IMR-90 (cell line): ENCODE measurements at regions not wholly inside any gene's neighbourhood (a gene's known extent, or its start where the extent isn't known, plus 50 kb on each side); places are given as distances from the start of the nearest gene placed in this dataset.

Experiments used
- ATAC-seq: fragments of 200-7000 bp; cut with Tn5 transposase; 2 replicates; pipeline ENCODE4 v1.9.1; 2020; ENCODE audit warnings: low read depth, mild to moderate bottlenecking, moderate library complexity
- BruUV-seq: library from RNA; stranded (reverse); fragments of 400-500 nt; replicated peaks from 2 replicates; lab custom pipeline; 2021; lab: Mats Ljungman, UMichigan
- CTCF ChIA-PET: fragments of 300-600 bp; formaldehyde crosslinking; extraction: SDS; loops from one replicate; lab custom pipeline; 2021; ENCODE audit warnings: antibody characterized with exemption; lab: Yijun Ruan, JAX
- POLR2A ChIA-PET: fragments of 300-600 bp; sonication (Branson Sonifier 250); formaldehyde crosslinking; loops from one replicate; lab custom pipeline; 2022; ENCODE audit warnings: antibody characterized with exemption; ENCODE audit not compliant: unreplicated experiment; lab: Charles Lee
- DNase-seq: peaks from one replicate; pipeline ENCODE4 v3.0.0; 2013
- H2AFZ ChIP-seq: replicated peaks from 2 replicates; pipeline ENCODE3; 2013; ENCODE audit warnings: low read length, mild to moderate bottlenecking; ENCODE audit not compliant: poor library complexity
- H2AK5ac ChIP-seq: 2 replicates; pipeline ENCODE4 v1.6.1; 2013; ENCODE audit warnings: low read depth, low read length, inconsistent platforms
- H2AK9ac ChIP-seq: replicated peaks from 2 replicates; pipeline ENCODE3; 2013; ENCODE audit warnings: mild to moderate bottlenecking, low read depth, low read length, moderate library complexity; ENCODE audit not compliant: poor library complexity
- H2BK120ac ChIP-seq: 2 replicates; pipeline ENCODE4 v1.6.1; 2013; ENCODE audit warnings: low read depth, low read length, inconsistent platforms
- H2BK15ac ChIP-seq: 3 replicates; pipeline ENCODE4 v1.6.1; 2013; ENCODE audit warnings: low read depth, low read length, inconsistent platforms
- H2BK20ac ChIP-seq: 2 replicates; pipeline ENCODE4 v1.6.1; 2013; ENCODE audit warnings: low read depth, mild to moderate bottlenecking, inconsistent platforms, low read length, moderate library complexity
- H2BK5ac ChIP-seq: 2 replicates; pipeline ENCODE4 v1.6.1; 2013; ENCODE audit warnings: mild to moderate bottlenecking, low read depth, low read length, inconsistent platforms; ENCODE audit not compliant: poor library complexity, severe bottlenecking
- H3K14ac ChIP-seq: replicated peaks from 2 replicates; pipeline ENCODE4 v1.6.1; 2013; ENCODE audit warnings: low read depth, low read length, inconsistent platforms
- H3K18ac ChIP-seq: 2 replicates; pipeline ENCODE4 v1.6.1; 2013; ENCODE audit warnings: low read depth, low read length, control low read depth
- H3K23ac ChIP-seq: 2 replicates; pipeline ENCODE4 v1.6.1; 2013; ENCODE audit warnings: low read depth, low read length, inconsistent platforms
- H3K27ac ChIP-seq: 2 replicates; pipeline ENCODE4 v1.5.1; 2013; ENCODE audit warnings: mild to moderate bottlenecking, control low read depth, low read length; ENCODE audit not compliant: insufficient read depth
- H3K27me3 ChIP-seq: 2 replicates; pipeline ENCODE4 v1.6.1; 2013; ENCODE audit warnings: low read length; ENCODE audit not compliant: control insufficient read depth, insufficient read depth
- H3K36me3 ChIP-seq: 2 replicates; pipeline ENCODE4 v1.6.1; 2013; ENCODE audit warnings: low read length, mixed read lengths; ENCODE audit not compliant: control insufficient read depth, insufficient read depth
- H3K4ac ChIP-seq: 2 replicates; pipeline ENCODE4 v1.6.1; 2013; ENCODE audit warnings: low read depth, low read length, inconsistent platforms
- H3K4me1 ChIP-seq: 2 replicates; pipeline ENCODE4 v1.6.1; 2013; ENCODE audit warnings: low read length, mixed read lengths; ENCODE audit not compliant: control insufficient read depth, insufficient read depth
- H3K4me2 ChIP-seq: 2 replicates; pipeline ENCODE4 v1.6.1; 2013; ENCODE audit warnings: low read depth, mild to moderate bottlenecking, control low read depth, low read length, moderate library complexity
- H3K4me3 ChIP-seq: 2 replicates; pipeline ENCODE4 v1.5.1; 2013; ENCODE audit warnings: low read depth, mild to moderate bottlenecking, control low read depth, low read length, moderate library complexity; ENCODE audit not compliant: insufficient read depth
- H3K56ac ChIP-seq: 2 replicates; pipeline ENCODE4 v1.6.1; 2013; ENCODE audit warnings: low read length, inconsistent platforms; ENCODE audit not compliant: insufficient read depth; ENCODE audit errors: extremely low read depth
- H3K79me1 ChIP-seq, 2 experiments: 2 replicates each; pipeline ENCODE4 v1.6.1; 2013; ENCODE audit warnings: low read length in 2 of 2, inconsistent platforms in 1 of 2, low read depth in 1 of 2
- H3K9ac ChIP-seq: 2 replicates; pipeline ENCODE4 v1.6.1; 2013; ENCODE audit warnings: low read depth, low read length, control low read depth
- H3K9me1 ChIP-seq: 2 replicates; pipeline ENCODE4 v1.6.1; 2013; ENCODE audit warnings: low read length, inconsistent platforms; ENCODE audit not compliant: insufficient read depth
- H3K9me3 ChIP-seq: 2 replicates; pipeline ENCODE4 v1.6.1; 2013; ENCODE audit warnings: low read length; ENCODE audit not compliant: control insufficient read depth, insufficient read depth
- H4K20me1 ChIP-seq: 2 replicates; pipeline ENCODE4 v1.6.1; 2013; ENCODE audit warnings: low read length, inconsistent platforms; ENCODE audit not compliant: insufficient read depth
- H4K5ac ChIP-seq: 2 replicates; pipeline ENCODE4 v1.6.1; 2013; ENCODE audit warnings: mild to moderate bottlenecking, low read depth, low read length, control low read depth
- H4K8ac ChIP-seq, 2 experiments: 2 replicates each; pipeline ENCODE4 v1.6.1; 2013; ENCODE audit warnings: low read depth in 2 of 2, low read length in 2 of 2, control low read depth in 1 of 2, inconsistent platforms in 1 of 2
- H4K91ac ChIP-seq: 2 replicates; pipeline ENCODE4 v1.6.1; 2013; ENCODE audit warnings: low read depth, low read length, inconsistent platforms; ENCODE audit not compliant: insufficient read depth
- BHLHE40 ChIP-seq: fragments of 150-350 bp; IDR thresholded peaks from 2 replicates; pipeline ENCODE4 v1.6.1; 2016; ENCODE audit warnings: mild to moderate bottlenecking, low read depth, low read length
- CEBPB ChIP-seq: IDR thresholded peaks from 2 replicates; pipeline ENCODE4 v1.6.1; 2012; ENCODE audit warnings: low read depth, low read length, improper control_type of control experiment
- CHD1 ChIP-seq: IDR thresholded peaks from 2 replicates; pipeline ENCODE4 v1.6.1; 2012; ENCODE audit warnings: low read depth, low read length, improper control_type of control experiment
- CTCF ChIP-seq: conservative IDR thresholded peaks from 2 replicates; pipeline ENCODE4 v1.5.1; 2012; ENCODE audit warnings: mild to moderate bottlenecking, low read depth, low read length, improper control_type of control experiment
- ELK1 ChIP-seq: fragments of 150-350 bp; IDR thresholded peaks from 2 replicates; pipeline ENCODE4 v1.6.1; 2016; ENCODE audit warnings: low read depth, mild to moderate bottlenecking, low read length, moderate library complexity, borderline replicate concordance
- FOS ChIP-seq: fragments of 150-350 bp; IDR thresholded peaks from 2 replicates; pipeline ENCODE4 v1.6.1; 2016; ENCODE audit warnings: low read depth, low read length
- MAFK ChIP-seq: IDR thresholded peaks from 2 replicates; pipeline ENCODE4 v1.6.1; 2012; ENCODE audit warnings: low read depth, low read length, improper control_type of control experiment
- MAZ ChIP-seq: IDR thresholded peaks from 2 replicates; pipeline ENCODE4 v1.6.1; 2012; ENCODE audit warnings: low read depth, mild to moderate bottlenecking, low read length, improper control_type of control experiment, moderate library complexity, borderline replicate concordance
- MXI1 ChIP-seq: IDR thresholded peaks from 2 replicates; pipeline ENCODE4 v1.6.1; 2012; ENCODE audit warnings: low read depth, mild to moderate bottlenecking, low read length, moderate library complexity, borderline replicate concordance
- NFE2L2 ChIP-seq: fragments of 150-350 bp; IDR thresholded peaks from 2 replicates; pipeline ENCODE4 v1.6.1; 2016; ENCODE audit warnings: low read depth, mild to moderate bottlenecking, low read length
- POLR2A ChIP-seq: IDR thresholded peaks from 2 replicates; pipeline ENCODE4 v1.6.1; 2012; ENCODE audit warnings: mild to moderate bottlenecking, low read depth, low read length
- RAD21 ChIP-seq: IDR thresholded peaks from 2 replicates; pipeline ENCODE4 v1.6.1; 2012; ENCODE audit warnings: low read length, improper control_type of control experiment
- RCOR1 ChIP-seq: IDR thresholded peaks from 2 replicates; pipeline ENCODE4 v1.6.1; 2012; ENCODE audit warnings: mild to moderate bottlenecking, low read length, improper control_type of control experiment; ENCODE audit not compliant: insufficient replicate concordance
- RFX5 ChIP-seq: IDR thresholded peaks from 2 replicates; pipeline ENCODE4 v1.8.0; 2012; ENCODE audit warnings: low read depth, mild to moderate bottlenecking, low read length, moderate library complexity
- SMC3 ChIP-seq: fragments of 150-350 bp; IDR thresholded peaks from 2 replicates; pipeline ENCODE4 v1.6.1; 2016; ENCODE audit warnings: low read depth, mild to moderate bottlenecking, antibody characterized with exemption, low read length, moderate library complexity
- USF2 ChIP-seq: fragments of 150-350 bp; IDR thresholded peaks from 2 replicates; pipeline ENCODE4 v1.6.1; 2017; ENCODE audit warnings: mild to moderate bottlenecking, antibody characterized with exemption, low read length, low read depth
- WGBS, 2 experiments: methylation state at CpG; one replicate each; pipeline versions ENCODE4 v1.1.5 to v1.1.7; 2013; ENCODE audit warnings: missing lambda C conversion rate in 2 of 2; ENCODE audit not compliant: insufficient read length in 1 of 2; ENCODE audit errors: extremely low coverage in 2 of 2; 5-methylcytosine and 5-hydroxymethylcytosine counted together
- dilution Hi-C: fragments of 300-500 bp; cut with HindIII; formaldehyde crosslinking; loops from one replicate; pipeline ENCODE4 v1.14.3; 2018; ENCODE audit warnings: low sequenced_read_pairs; ENCODE audit not compliant: unreplicated experiment
- in situ Hi-C: fragments of 300-500 bp; cut with MboI; formaldehyde crosslinking; loops from 3 replicates; pipeline ENCODE4 v1.14.3; 2019; ENCODE audit warnings: low sequenced_read_pairs, inconsistent platforms, mixed read lengths
- intact Hi-C: fragments of 100-400 bp; cut with micrococcal nuclease; formaldehyde crosslinking; loops from 2 replicates; pipeline ENCODE4 v1.10.0; 2022

GRCh38 chr1:238552271-238552670 lies 661.5 kb upstream of the ZP4 start:
- Histone ChIP-seq H2BK20ac (no peak overlapping the region), H3K9ac (no peak overlapping the region), H2AK5ac (no peak overlapping the region), H3K18ac (no peak overlapping the region), H3K9me3 (no peaks in the 10 kb centered on the region), H3K56ac (no peak overlapping the region), H2BK15ac (no peak overlapping the region), H3K27me3 (no peaks in the 10 kb centered on the region), H3K14ac (no peak overlapping the region), H3K4me1 (no peaks in the 10 kb centered on the region), H3K79me1 (no peaks in the 10 kb centered on the region), H4K5ac (no peak overlapping the region), H2BK120ac (no peak overlapping the region), H2AFZ (no peak overlapping the region), H4K20me1 (no peaks in the 10 kb centered on the region), H3K36me3 (no peaks in the 10 kb centered on the region), H3K27ac (no peak overlapping the region), H3K4me2 (no peak overlapping the region), H2BK5ac (no peak overlapping the region), H3K9me1 (no peaks in the 10 kb centered on the region), H2AK9ac (no peak overlapping the region), H3K23ac (no peak overlapping the region), H4K8ac (no peak overlapping the region), H4K91ac (no peak overlapping the region), H3K4me3 (no peak overlapping the region), H3K4ac (no peak overlapping the region)
- CTCF ChIA-PET, result no interaction called here
- intact Hi-C loops, result no loop called here
- POLR2A ChIA-PET, result no interaction called here
- ATAC-seq, result no peak
- in situ Hi-C loops, result no loop called here
- DNase-seq, result no peak
- no TSS peak for BruUV-seq
- 73% methylated on average over 2 of the region's 8 CpGs; no CpG with 5 or more reads in 1 of the 2 experiments for WGBS, 2 experiments
- dilution Hi-C loops, result no loop called here
- TF ChIP-seq RCOR1 (no peak), CTCF (no peak), NFE2L2 (no peak), MAZ (no peak), POLR2A (no peak), SMC3 (no peak), CEBPB (no peak), MAFK (no peak), RAD21 (no peak), FOS (no peak), RFX5 (no peak), MXI1 (no peak), BHLHE40 (no peak), ELK1 (no peak), USF2 (no peak), CHD1 (no peak)
